Bronchial epithelial cell (primary cell): ENCODE measurements at regions not wholly inside any gene's neighbourhood (a gene's known extent, or its start where the extent isn't known, plus 50 kb on each side); places are given as distances from the start of the nearest gene placed in this dataset.

Experiments used
- DNase-seq: peaks from one replicate; pipeline ENCODE4 v3.0.0-alpha.2; 2010; ENCODE audit warnings: low read depth
- FAIRE-seq: peaks from 2 replicates; lab custom pipeline; 2011; peaks lifted over from hg19 to GRCh38; lab: Jason Lieb, UNC
- H3K27me3 ChIP-seq: 2 replicates; pipeline ENCODE4 v1.5.1; 2011; ENCODE audit warnings: low read length; ENCODE audit not compliant: control insufficient read depth, insufficient read depth
- H3K36me3 ChIP-seq: 2 replicates; pipeline ENCODE4 v1.5.1; 2011; ENCODE audit warnings: low read length; ENCODE audit not compliant: control insufficient read depth, insufficient read depth
- H3K4me3 ChIP-seq: 2 replicates; pipeline ENCODE4 v1.5.1; 2011; ENCODE audit warnings: mild to moderate bottlenecking, low read depth, low read length, control low read depth
- TF ChIP-seq, protein P1 (sequence below): IDR thresholded peaks from 2 replicates; pipeline ENCODE4 v1.5.1; 2011; ENCODE audit warnings: mild to moderate bottlenecking, moderate library complexity, low read length, control low read depth, inconsistent platforms; ENCODE audit not compliant: insufficient read depth, severe bottlenecking

DNA sequence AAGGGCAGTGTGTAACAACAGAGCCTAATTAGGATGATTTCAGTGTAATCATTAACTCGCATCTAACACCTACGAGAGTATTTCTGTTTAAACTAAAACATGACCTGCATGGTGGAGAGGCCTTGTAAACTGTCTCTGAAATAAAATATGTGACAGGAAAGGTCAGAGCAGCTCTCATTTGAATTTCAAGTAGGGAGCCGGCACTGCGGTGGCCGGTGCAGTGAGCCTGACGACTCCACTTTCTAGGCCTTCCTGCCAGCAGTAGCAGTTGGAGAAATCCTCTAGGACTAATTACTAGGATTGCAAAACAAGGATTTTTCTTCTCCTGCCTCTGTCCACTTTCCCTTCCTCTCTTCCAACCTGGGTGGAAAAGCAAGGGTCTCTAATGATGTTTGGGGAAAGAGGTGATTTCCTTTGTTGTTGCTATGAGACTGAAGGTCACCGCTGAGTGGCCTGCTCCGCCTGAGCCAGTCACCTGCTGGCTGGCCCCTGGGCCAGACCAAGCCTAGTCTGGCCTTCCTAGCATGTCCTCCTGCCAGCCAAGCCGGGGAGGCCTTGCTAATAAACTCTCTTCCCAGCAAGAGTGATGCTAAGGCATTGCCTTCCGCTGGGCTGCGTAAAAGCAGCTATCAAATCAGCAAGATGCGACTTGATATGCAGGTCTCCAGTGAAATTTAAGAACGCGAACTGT lies 245.7 kb downstream of the PSAT1 start:
- no peaks in the 10 kb centered on the region for H3K36me3 ChIP-seq
- TF ChIP-seq, protein P1, sequence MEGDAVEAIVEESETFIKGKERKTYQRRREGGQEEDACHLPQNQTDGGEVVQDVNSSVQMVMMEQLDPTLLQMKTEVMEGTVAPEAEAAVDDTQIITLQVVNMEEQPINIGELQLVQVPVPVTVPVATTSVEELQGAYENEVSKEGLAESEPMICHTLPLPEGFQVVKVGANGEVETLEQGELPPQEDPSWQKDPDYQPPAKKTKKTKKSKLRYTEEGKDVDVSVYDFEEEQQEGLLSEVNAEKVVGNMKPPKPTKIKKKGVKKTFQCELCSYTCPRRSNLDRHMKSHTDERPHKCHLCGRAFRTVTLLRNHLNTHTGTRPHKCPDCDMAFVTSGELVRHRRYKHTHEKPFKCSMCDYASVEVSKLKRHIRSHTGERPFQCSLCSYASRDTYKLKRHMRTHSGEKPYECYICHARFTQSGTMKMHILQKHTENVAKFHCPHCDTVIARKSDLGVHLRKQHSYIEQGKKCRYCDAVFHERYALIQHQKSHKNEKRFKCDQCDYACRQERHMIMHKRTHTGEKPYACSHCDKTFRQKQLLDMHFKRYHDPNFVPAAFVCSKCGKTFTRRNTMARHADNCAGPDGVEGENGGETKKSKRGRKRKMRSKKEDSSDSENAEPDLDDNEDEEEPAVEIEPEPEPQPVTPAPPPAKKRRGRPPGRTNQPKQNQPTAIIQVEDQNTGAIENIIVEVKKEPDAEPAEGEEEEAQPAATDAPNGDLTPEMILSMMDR = no peak
- DNase-seq (no peak), FAIRE-seq (no peak)
- no peaks in the 10 kb centered on the region for H3K27me3 ChIP-seq
- no peak overlapping the region for H3K4me3 ChIP-seq

DNA sequence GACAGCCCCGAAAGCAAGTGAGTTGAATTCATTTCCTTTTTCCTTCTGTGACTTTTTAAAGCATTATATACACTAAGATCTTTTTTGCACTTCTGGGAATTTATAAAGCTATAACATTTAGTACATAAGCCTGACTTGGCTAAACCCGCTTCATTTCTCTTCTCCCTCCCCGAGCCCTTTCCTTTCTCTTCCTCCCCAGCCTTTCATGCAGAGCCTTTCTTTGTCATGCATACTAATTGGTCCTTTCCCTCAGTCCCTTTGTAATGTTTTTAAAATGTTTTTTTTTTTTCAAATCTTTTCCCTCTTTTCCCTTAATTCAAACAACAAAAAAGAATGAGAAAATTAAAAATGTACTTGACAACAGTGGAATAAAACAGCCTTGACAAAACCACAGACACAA lies 246.4 kb downstream of the PSAT1 start:
- H3K27me3 ChIP-seq = no peaks in the 10 kb centered on the region
- DNase-seq = no peak
- TF ChIP-seq, protein P1 = no peak
- FAIRE-seq = no peak
- H3K36me3 ChIP-seq = no peaks in the 10 kb centered on the region
- H3K4me3 ChIP-seq = no peak overlapping the region

DNA sequence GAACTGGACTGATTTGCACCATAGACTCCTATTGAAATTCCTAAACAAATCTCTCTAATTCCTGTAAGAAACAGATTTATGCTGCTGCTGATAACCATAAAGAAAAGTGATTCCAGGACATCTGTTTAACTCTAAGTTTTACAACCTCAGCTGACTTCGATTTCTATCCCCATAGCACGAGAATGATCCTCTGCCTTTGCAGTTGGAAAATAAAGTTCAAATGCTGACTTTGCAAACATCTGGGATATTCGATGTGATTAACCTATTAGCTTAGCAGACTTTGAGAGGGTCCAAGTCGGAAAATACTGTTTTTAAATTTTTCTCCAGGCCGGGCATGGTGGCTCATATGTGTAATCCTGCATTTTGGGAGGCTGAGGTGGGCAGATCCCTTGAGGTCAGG lies 247.3 kb downstream of the PSAT1 start:
- TF ChIP-seq, protein P1 = no peak
- no peak for FAIRE-seq
- DNase-seq = no peak
- no peaks in the 10 kb centered on the region for H3K27me3 ChIP-seq
- no peaks in the 10 kb centered on the region for H3K36me3 ChIP-seq
- H3K4me3 ChIP-seq = no peak overlapping the region

- Histone ChIP-seq H3K36me3 (no peaks in the 10 kb centered on the region), H3K27me3 (no peaks in the 10 kb centered on the region), H3K4me3 (no peak overlapping the region)
- TF ChIP-seq, protein P1 = no peak
- DNase-seq (no peak), FAIRE-seq (no peak)
These were observed 250.9 kb downstream of the PSAT1 start for GRCh38 chr9:78547831-78548230.

DNA sequence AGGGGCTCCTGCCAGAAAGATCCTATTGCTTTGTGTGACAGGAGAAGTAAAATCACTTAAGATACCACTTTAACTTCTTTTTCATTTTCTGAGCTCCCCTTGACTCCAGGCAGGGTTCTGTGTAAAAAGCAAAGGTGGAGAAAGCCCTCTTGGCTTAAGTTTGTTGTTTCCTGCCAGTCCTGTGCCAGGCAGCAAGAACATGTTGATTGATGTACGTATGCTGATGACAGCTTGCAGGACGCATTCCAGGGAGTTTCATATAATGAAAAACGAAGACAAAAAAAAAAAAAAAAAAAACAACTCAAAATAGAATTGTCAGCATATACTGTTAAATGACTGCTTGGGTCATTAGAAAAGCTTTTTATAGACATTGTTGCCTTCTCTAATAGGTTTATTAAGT lies 251.7 kb downstream of the PSAT1 start:
- no peak for DNase-seq
- Histone ChIP-seq H3K4me3 (no peak overlapping the region), H3K27me3 (no peaks in the 10 kb centered on the region), H3K36me3 (no peaks in the 10 kb centered on the region)
- no peak for FAIRE-seq
- TF ChIP-seq, protein P1 = no peak

DNA sequence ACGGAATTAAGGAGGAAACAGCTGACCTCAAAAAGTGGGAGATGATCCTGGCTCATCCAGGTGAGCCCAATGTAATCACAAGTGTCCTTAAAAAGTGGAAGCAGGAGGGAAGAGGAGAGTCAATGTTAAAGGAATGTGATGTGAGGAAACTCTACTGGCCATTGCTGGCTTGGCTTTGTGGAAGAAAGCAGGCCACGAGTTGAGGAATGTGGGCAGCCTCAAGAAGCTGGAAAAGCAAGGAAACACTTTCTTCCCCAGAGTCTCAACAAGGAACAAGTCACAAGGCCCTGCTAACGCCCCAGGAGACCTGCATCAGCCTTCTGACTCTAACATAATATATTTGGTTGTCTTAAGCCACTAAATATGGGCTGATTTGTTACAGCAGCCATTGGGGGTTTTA lies 252.8 kb downstream of the PSAT1 start:
- Histone ChIP-seq H3K4me3 (no peak overlapping the region), H3K36me3 (no peaks in the 10 kb centered on the region), H3K27me3 (no peaks in the 10 kb centered on the region)
- FAIRE-seq = no peak
- TF ChIP-seq, protein P1 = no peak
- no peak for DNase-seq
